ENCODE measurements at regions not wholly inside any gene's neighbourhood (a gene's known extent, or its start where the extent isn't known, plus 50 kb on each side); places are given as distances from the start of the nearest gene placed in this dataset.

GRCh38 chr5:27701931-27702903 is 663.8 kb upstream of the CDH9 start:
- TF ChIP-seq CTCF (conservative IDR thresholded peaks at IDR 0.05; ENCODE audit: low read depth in 2 of 2) (no peak), EZH2 (IDR thresholded peaks at IDR 0.05; ENCODE audit: low read depth, unreplicated experiment) (no peak), ZNF331 (CRISPR knock-in tag; IDR thresholded peaks at IDR 0.05; ENCODE audit: low read depth) (no peak), ETS1 (IDR thresholded peaks at IDR 0.05) (no peak), REST (IDR thresholded peaks at IDR 0.05; ENCODE audit: unreplicated experiment) (no peak), CREB1 (CRISPR knock-in tag; IDR thresholded peaks at IDR 0.05; ENCODE audit: low read depth) (no peak), POLR2AphosphoS5 (IDR thresholded peaks at IDR 0.05; ENCODE audit: low read depth) (no peak), EZH2phosphoT487 (IDR thresholded peaks at IDR 0.05; ENCODE audit: unreplicated experiment) (no peak), JUNB (IDR thresholded peaks at IDR 0.05; ENCODE audit: unreplicated experiment) (no peak), NANOG (IDR thresholded peaks at IDR 0.05; ENCODE audit: borderline replicate concordance) (no peak), ZNF114 (CRISPR knock-in tag; IDR thresholded peaks at IDR 0.05) (no peak)

All from GM23338 (cell line).